GM21367 (cell line): ENCODE measurements at regions not wholly inside any gene's neighbourhood (a gene's known extent, or its start where the extent isn't known, plus 50 kb on each side); places are given as distances from the start of the nearest gene placed in this dataset.

ENCODE experiments used
- ATAC-seq: cut with Tn5 transposase; IDR thresholded peaks from one replicate; pipeline ENCODE4 v1.9.1; 2021; ENCODE audit not compliant: unreplicated experiment

DNA sequence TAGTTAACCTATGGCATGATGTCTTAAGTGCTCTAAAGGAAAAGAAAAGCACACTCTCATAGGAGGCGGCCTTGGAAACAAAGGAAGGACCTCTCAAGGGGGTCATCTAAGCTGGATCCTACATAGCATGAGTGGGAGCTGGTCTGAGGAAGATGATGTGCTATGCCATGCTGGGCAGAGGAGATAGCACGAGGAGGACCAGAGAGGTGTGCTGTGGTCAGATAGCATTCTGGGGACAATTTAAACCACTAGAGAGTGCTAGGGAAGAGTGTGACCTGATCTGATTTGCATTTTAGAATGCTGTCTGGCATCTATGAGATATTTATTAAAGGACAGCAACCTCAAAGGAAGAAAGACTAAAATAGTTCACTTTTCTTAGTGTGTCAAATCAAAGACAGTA lies 910.1 kb upstream of the CELF4 start:
- ATAC-seq, result no peak

DNA sequence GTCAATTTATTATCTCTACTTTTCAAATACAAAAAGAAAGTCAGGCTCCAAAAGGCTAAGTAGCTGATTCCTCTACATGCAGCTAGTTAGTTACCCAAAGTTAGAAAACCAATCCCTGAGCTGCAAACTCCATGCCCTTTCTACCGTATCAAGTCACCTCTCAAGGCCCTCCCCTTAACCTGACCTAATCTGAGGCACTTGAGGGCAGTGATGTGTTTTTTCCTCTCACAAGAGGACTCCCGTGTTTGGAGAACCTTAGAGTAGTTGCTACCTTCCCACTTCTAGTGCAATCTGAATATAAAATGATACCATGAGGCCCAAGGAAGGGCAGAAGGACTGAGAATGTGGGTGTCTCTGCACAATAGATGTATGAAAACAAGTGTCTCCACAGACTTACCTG lies 907.9 kb upstream of the CELF4 start:
- ATAC-seq, result no peak

DNA sequence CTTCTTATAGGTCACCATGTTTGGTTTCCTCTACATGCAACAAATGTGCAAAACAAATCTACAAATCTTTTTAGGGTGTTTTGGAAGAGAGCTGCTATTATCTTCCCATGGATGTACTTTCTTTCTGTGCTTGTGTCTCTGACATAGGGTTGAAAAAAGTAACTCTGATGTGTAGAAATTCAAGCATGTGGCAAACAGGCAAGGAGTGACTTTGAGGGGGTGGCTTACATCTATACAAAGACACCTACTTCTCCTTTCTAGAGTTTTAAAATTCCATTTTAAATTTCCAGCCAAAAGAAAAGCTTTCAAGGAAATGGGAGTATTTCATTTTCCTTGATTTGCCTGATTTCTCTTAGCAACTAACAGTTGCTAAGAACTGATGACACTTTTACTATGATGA lies 904.8 kb upstream of the CELF4 start:
- no peak for ATAC-seq

DNA sequence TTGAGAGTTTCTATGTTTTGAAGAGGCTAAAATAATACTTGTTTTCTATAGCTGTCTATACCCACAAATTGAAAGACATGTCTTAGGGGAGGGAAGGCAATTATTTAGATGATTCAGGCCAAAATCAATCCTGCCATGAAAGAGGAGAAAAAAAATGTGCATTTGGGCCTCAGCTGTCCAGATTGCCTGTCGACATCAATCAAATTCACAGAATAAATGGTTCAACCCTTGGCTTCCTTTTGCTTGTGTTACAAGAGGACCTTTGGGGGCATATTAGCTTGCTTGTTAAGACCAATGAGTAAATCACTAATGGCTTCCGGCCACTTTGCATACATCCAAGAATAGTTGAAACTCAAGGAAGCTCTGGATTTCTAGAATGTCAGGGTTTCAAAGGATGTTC lies 900.8 kb upstream of the CELF4 start:
- ATAC-seq, result no peak

DNA sequence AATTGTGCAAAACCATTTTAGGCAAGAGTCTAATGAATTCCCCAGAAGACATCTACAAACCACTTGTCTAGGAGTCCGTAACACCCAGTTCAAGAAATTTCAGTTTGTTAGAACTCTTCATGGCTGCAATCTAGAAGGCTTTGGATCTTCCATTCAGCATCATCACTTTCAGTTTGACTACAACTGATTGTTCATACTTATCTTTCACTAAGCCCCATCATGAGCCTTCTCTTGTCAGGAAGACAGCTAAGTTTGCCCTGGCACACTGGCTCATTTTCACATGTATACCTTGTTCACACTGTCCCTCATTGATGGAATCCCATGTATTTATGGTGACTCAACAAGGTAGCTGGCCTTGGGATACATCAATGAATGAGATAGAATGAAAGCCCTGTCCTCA lies 898.4 kb upstream of the CELF4 start:
- ATAC-seq, result no peak

DNA sequence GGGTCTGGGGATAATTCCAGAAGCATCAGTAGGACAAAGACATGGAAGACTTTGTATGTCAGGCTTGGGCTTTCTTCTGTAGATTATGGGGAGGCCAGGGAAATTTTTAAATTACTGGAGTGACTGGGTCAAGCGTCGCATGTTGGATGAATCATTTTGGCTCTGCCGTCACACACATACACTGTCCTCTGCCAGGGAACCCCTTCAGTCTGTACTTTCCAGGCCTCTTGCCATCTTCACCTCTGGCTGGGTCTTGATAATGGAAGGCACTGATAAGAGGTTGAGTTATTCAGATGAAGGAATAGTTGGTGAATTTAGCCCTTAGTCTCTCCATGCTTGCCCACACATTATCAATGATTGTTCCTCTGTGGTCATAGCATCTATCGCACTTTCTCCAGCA lies 895.1 kb upstream of the CELF4 start:
- ATAC-seq, result no peak

DNA sequence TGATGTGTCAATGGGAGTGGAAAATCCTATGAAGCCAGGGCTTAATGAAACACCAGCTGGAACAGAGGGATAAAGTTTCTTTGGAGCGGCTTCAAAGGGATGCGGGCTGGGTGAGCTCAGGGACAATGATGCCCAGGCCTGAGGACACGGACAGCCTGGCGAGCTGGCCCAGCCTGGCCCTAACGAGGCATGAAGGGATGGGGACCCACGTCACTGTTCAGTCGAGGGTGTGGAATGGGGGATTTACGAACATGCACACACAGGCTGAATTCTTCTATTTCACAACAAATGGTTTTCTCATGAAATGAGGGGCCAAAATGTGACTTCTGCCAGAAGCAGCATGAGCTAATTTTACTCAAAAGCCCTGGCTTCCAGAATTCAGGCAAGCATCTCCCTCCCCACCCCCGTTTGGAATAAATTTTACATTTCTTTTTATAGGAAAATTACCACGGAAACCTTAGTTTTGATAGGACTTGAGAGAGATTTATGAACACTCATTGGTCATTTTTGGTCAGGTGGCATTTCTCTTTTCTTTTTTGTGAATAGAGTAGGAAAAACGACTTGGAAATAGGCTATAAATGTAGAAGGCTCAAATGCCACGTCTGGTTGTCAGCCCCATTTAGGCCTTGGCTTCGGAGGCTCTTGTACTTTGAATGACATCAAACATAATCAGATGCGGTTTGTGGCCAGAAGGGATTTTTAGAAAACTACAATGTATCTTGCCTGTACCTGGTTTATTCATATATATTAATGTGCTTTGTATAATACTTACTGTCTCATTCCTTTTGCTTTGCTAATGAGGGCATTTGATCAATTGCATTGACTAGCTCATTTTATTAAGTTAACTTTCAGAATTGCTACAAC lies 893.8 kb upstream of the CELF4 start:
- ATAC-seq, result no peak

DNA sequence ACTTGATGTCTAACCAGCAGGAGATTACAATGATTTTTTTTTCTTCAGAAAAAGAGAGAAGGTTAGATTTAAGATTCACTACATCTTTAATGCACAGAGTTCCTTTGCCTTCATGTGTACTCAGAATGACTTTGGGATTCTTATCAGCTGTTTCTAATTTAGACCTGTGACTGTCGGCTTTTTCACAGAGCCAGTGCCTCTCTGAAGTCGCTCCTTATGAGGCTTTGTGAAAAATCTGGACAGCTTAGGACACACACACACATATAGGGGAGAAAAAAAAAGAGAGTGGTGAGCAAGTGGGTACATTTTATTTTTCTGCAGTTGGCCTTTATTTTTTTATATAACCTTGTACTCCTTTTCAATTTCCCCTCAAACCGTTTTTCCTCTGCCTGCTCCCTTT lies 893.1 kb upstream of the CELF4 start:
- ATAC-seq, result no peak

DNA sequence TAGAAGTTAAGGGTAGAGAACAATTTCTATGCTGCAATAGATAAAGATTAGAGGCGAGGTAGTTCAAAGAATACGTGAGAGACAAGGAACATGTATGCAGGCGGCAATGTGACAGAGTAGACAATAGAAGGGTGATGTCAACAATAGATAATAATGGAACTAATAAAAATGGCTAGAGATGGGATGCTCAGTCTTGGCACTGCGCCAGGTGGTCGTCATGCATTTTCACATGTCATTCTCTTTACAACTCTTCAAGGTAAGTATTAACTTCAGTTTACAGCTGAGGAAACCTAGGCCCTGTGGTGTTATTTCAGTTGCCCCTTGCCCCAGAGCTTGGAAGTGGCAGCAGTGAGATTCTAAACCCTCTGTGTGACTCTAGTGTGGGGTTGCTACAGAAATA lies 890.7 kb upstream of the CELF4 start:
- ATAC-seq, result no peak

DNA sequence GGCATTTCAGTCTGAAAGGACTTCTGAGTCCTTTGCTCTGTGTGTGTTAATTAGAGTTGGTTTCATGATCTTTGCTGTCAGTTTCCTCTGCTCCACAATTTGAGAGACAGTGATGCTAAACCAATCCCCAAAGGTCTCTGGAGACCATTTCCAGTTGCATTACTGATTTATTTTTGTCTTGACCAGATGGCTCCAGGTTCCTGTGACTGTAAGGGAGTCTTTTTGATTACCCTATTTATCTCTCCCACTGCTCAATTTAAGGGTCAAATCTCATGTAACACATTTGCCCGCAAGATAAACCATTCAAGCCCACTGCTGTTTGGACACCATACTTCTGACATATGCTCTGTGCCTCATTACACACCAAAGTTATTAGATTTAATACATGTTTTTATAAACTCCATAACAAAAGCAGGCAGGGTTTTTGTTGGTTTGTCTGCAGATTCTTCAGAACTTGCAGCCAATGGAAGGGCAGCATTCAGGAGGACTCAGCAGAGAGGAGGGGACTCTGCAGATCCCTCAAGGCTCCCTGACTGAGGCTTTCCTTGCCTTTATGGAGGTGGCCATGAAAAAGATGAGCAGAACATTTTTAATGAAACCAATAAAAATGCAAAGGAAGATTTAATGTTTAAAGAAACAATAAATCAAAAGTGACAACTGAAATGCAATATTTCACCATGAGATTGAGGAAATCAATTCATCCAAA lies 889.3 kb upstream of the CELF4 start:
- no peak for ATAC-seq

DNA sequence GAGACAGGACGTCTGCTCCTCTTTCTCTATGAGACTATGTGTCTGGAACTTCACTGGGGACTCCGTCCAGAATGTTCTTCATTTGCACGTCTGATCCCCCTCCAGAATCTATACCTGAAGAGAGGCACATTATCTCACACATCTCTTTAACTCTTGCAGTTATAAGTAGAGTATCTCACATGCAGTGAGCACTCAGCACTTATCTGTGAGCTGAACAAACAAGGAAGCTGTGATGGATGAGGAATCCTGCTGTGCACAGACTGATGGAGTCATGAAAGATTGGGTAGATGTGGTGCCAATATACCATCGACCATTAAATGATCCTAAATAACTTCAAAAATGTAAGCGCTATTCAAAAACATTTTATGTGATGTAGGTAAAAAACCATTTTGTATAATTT lies 888.3 kb upstream of the CELF4 start:
- no peak for ATAC-seq

DNA sequence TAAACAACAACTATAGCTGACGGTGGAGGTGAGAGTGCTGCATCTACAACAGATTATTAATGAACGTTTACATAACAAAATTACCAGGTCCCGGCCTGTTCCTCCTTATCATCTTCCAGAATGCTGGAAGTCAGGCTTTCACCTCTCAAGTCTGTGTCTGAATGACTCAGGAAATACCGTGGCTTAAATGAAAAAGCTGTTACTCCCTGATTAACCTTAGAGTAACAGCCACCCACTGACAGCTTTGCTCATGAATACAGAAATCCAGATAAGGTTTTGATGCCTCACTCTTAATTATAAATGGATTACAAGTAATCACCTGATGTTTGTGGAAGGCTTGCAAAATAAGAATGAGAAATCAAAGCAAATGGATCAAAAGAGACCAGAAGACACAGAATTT lies 885.3 kb upstream of the CELF4 start:
- no peak for ATAC-seq

DNA sequence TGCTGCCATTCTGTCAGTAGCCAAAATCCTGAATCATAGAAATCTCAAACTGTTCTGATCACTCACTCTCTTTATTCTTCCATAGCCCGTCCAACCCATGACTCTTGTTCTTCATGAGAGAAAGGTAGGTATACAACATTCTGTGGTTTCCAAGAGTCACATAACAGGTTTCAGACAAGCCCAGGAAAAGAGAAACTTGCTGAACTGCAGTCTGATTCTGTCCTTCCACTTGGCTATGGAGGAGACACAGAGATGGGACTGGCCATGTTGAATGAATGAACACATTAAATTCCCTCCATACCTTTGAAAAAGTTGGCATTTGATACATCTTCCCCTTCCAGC lies 880.2 kb upstream of the CELF4 start:
- no peak for ATAC-seq

DNA sequence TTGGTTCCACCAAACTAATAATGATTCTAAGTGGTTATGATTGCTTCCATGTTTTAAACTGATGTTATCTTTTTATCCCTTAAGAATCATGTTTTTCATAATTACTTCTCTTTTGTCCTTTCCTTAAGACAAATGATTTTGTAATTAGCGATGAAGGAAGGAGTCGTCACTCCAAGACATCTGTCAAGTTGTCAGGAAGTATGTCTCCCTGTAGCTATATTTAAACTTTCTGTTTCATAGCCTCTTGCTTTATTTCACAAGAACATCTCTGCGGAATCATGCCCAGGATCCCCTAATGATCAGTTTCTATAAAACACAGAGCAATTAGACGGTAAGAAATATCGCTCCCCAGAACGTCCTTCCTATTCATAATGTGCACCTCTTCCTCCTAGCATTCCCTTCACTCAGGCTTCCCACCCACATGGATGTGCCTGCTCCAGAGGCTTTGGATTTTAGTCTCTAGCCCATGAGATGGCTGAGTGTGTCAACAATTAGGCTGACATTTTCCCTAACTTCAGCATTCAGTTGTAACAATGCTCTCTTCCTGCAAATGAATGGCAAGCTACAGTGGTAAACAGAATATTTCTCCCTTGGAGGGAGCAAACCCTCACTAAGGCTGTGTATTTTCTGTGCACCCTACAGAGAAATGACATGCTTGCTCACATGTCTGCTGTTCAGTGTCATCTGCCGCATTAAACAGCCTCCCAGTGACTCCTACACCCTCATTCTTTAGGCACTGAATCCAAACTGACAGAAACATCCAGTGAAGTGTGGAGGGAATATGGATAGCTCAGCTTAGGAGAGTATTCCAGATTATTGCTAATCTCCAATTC lies 879.6 kb upstream of the CELF4 start:
- no peak for ATAC-seq

DNA sequence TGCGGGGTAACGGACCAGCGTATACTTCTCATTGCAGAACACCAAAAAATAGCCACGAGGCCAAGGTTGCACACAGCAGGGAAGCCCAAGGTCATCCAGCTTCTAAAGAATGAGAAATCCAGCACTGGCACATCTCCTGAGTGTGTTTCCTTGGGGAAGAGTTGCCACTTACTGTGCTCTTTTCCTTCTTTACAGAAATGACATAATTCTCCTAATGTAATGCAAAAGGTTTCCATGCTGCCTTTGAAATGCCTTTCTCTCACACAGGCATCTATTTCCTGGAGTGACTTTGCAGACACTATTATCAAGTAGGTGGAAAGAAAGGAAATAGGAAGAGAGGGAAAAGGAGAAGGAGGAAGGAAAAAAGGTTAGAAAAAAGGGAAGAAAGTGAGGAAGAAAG lies 862.1 kb upstream of the CELF4 start:
- no peak for ATAC-seq

DNA sequence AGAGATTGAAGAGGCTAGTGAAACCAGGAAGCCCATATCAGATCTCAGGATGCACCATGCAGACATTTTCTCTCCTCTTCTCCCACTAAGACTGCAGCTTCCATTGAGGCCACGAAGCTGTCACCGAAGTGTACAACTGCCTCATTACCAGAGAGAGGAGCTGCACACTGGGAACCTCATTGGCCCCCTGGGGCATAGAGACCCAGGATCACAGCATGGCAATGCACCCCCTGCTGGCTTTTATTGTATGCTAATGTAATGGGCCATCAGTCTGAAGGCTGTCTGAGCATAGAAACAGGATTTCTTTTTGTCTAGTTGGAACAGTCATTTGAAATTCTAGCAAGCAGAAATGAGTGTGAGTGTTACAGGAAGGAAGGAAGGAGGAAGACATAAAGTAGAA lies 861.6 kb upstream of the CELF4 start:
- no peak for ATAC-seq

DNA sequence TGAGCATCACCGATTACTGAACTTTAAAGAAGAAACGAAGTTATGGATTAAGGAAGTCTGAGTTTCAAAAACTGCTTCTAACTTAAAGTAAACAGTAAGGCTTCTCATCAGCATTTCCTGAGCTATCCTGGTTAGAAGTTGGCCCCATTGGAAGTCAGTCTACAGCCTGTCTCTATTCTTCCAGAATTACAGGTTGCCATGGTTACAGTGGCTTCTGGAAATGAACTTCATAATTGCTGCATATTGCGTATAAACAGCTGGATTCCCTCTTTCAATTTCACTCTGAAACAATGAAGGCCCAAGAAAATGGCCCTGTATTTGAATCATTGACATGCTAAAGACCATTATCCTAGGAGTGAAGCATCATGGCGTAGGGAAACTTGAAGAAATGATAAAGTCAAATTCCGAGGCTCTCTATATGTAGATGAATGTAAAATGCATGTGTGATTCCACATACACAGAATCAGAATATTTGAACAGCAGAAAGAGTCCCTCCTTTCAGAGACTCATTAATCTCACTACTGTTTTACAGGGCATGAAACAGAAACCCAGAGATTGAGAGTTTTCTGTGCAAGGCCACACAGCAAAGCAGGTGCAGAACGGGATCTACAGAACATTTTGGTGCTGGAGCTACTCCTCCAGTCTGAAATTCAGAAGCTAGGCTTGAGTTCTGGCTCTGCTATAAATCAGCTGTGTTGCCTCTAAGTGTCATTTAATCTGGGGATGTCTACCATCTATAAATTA lies 856.4 kb upstream of the CELF4 start:
- no peak for ATAC-seq

DNA sequence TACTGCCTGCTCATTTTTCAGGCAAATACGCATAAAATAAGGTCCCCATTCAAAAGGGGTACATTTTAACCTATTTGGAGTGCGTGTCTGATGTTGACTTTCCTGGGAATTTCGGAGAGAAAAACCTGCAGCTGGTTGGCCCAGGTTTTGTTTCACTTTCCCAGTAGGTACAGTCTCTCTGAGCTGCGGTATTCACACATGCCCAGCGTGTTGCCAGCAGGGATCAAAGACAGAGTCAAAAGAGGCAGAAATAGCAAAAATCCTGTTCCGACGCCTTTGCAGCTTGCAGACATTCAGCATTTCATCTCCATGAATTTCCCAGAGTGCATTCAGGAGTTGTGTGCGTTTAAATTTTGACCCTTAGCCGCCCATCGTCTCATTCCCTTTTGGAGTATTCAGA lies 855.4 kb upstream of the CELF4 start:
- no peak for ATAC-seq

DNA sequence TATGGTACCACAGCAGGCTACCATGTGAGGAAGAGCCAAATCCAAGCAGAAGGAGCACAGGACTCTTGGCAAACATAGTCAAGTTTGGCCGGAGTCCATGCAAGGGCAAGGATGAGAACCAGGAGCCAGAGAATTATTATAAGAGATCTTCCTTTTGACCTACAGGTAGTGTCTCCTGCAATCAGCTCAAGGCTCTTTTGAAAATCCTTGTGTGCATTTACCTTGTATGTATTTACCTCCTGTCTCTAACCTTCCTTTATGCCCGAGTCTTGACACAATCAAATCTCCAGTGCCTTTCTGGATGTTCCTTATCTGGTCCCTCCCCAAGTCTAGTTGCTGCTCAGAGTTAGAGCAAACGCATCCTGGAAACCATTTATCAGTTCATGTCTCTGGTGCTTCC lies 855.0 kb upstream of the CELF4 start:
- ATAC-seq, result no peak

DNA sequence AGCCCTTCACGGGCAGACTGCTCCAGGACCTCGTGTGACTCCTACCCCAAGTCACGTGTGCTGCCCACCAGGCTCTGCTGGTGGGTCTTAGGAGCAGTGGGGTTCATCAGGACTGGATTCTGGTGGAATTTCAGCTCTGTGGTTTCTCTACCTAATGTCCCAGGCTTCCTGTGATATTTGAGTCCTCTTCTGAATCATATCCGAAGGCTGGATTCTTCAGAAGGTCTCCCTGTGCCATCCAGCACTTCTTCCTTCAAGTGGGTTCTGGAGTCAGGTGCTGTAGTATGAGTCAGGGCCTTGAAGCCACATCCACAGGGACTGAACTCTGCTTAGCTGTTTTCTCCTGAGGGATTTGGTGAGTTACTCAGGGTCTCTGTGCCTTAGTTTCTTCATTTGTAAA lies 850.2 kb upstream of the CELF4 start:
- ATAC-seq, result no peak

DNA sequence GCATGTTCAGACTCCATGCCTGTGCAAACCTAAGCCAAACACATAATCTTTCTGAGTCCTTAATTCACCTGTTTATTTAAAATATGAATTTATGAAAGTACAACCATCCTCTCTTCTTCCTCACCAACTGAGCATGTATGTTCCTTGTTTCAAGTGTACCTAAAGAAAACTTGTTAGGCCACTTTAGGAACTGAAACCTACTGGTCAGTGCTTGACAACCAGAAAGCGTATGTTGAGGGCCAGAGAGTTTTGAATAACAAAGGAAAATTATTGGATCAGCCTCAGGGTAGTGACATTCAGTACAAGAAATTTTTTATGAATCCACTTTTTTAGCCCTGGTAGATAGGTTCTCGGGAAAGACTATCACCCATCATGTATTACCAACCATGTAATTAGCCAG lies 847.6 kb upstream of the CELF4 start:
- ATAC-seq, result no peak
